ENCODE measurements at regions not wholly inside any gene's neighbourhood (a gene's known extent, or its start where the extent isn't known, plus 50 kb on each side); places are given as distances from the start of the nearest gene placed in this dataset.

DNA sequence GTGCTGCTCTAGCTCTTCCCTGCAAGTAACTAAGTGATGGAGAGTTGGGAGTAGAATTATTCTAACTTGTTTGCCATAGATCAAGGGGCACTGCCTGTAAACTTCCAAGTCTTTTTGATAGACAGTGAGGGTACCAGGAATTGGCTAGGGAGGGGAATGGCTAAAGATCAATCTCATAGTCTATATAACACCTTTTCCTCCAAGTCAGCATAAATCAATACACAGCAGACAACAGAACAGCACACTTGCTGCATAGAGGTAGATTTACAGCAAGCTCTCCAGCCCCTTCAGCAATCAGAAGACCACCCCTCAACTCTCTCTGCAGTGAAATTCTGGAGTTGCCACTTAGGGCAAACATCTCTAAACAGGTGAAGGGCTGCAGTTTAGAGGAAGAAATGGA lies 643.5 kb upstream of the KLF4 start:
- DNase-seq, result no peak

- peak; percentile 26 for DNase-seq
Measured at GRCh38 chr9:108130905-108131304, 641.3 kb upstream of the KLF4 start.

GRCh38 chr9:108125625-108126024 lies 636.1 kb upstream of the KLF4 start:
- DNase-seq, result no peak

DNA sequence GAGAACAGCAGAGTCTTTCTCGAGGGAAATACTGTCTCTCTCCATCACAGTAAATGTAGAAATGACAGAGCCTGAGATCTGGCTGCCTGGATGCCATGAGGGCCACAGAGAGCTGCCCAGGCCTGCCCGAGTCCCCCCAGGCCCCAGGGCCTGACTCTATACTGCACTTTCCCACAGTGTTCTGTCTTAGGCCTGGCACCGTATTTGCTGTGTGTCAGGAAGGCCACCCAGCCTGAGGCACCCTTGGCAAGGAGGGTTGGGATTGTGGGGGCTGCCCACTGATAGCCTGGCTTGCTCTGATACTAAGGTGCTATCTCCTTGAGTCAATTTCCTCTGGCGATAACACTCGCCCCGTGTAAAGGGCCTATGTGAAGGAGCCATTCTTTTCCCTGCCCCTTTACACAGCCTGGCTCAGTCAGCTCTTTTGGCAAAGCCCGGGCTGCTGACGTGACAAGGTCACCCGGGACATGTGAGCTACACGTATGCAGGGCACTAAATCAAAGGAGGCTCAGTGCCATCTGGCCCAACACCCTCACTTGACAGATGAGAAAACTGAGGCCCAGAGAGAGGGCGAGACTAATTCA lies 630.1 kb upstream of the KLF4 start:
- no peak for DNase-seq

DNA sequence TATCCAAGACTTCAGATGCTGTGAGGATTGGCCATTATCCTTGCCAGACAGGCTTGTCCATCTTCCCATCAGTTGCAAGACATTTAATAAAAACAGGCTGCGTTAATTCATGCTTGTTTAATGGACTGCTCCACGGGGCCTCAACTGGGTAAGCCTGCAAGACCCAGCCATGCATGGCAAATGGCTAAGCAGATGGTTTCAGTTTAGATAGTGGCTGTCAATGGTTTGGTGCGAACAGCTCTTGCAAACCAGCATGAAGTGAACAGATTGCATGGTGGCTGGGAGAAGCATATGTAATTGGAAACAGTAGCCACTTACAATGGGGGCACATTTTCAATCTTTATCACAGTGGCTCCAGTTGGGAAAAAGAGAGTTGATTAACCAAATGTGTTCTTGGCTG lies 628.2 kb upstream of the KLF4 start:
- no peak for DNase-seq

GRCh38 chr9:108117306-108117705 lies 627.7 kb upstream of the KLF4 start:
- DNase-seq, result no peak

GRCh38 chr9:108113596-108113995 lies 624.0 kb upstream of the KLF4 start:
- no peak for DNase-seq

- DNase-seq, result no peak
Measured at GRCh38 chr9:108109927-108110690, 620.5 kb upstream of the KLF4 start.

GRCh38 chr9:108108852-108109448 lies 619.4 kb upstream of the KLF4 start:
- no peak for DNase-seq

- DNase-seq, result no peak
Measured at GRCh38 chr9:108108280-108108851, 618.8 kb upstream of the KLF4 start.

DNA sequence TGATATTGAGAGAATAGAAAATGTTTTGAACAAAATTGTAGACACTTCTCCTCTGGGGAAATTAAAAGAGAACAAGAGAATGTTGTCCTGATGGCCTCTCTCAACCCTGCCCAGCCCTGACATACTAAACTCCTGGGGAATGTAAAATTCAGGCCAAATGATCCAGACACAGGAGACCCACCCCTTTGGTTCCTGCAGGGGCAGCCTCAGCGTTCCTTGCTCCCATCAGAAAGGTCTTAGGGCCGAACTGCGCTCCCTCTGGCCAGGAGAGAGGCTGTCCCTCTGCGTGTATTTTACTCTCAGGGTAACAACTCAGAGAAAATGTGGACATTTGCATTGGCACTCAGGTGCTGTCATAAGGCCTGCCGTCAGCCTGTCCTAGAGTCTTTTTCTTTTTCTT lies 616.3 kb upstream of the KLF4 start:
- DNase-seq, result no peak

GRCh38 chr9:108104991-108105390 lies 615.4 kb upstream of the KLF4 start:
- no peak for DNase-seq

- no peak for DNase-seq
Measured at GRCh38 chr9:108103046-108103693, 613.6 kb upstream of the KLF4 start.

DNA sequence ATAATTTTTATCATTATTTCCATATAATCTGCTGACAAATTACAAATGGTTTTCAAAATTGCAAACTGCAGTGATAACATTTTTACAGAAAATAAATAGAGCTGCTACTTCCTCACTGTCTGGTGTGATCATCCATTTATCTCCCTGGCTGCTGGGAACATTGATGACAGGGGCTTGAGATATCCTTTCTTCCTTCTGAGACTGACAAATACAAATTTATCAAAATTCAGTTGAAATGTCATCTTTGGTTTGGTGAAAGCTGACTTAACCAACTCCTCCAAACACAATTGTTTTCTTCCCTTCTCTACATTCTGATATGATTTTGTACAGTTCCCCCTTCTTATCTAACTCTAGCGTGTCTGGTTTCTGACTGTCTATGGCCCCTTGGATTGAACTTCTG lies 611.8 kb upstream of the KLF4 start:
- no peak for DNase-seq

- no peak for DNase-seq
Measured at GRCh38 chr9:108100571-108100970, 611.0 kb upstream of the KLF4 start.

GRCh38 chr9:108099854-108100253 lies 610.3 kb upstream of the KLF4 start:
- no peak for DNase-seq

GRCh38 chr9:108095496-108095895 lies 605.9 kb upstream of the KLF4 start:
- no peak for DNase-seq

GRCh38 chr9:108094676-108094993 lies 605.1 kb upstream of the KLF4 start:
- DNase-seq, result no peak

DNA sequence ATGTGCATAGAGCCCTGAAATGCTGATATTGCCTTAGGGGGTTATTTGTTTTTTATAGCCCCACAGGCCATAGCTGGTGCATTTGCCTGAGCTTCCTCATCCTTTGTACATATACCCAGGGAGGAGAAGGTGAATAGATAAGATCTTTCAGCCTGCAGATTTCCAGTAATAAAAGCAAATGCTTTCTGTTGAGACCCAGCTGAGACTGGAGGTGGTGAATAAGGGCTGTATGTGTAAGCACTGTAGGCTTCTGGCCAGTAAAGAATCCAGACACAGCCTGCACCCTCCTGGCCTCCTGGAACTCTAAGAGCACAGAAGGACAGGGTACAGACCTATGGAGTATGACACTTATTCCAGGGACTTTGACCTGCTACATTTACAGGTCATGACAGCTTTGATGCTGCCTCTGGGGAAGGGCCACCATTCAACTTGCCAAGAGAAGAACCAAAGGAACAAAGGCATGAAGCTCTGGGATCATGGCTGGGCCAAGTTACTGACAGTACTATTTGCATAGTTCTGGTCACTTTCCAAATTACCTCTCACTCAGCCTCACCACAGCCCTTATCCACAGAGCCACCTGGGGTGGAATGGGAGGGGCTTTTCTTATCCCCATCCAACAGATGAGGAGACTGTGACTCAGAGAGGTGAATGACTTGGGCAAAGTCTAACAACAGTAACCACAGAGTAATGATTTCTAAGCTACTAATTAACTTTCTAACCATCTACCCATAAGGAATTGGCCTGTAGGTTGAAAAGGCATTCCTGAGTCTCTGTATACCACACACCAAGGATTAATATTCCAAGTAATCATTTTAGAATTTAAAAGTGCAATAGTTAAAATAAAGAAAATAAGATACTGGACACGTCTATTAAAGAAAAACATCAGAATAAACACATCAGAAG lies 604.5 kb upstream of the KLF4 start:
- DNase-seq, result no peak

GRCh38 chr9:108088916-108089315 lies 599.3 kb upstream of the KLF4 start:
- no peak for DNase-seq

DNA sequence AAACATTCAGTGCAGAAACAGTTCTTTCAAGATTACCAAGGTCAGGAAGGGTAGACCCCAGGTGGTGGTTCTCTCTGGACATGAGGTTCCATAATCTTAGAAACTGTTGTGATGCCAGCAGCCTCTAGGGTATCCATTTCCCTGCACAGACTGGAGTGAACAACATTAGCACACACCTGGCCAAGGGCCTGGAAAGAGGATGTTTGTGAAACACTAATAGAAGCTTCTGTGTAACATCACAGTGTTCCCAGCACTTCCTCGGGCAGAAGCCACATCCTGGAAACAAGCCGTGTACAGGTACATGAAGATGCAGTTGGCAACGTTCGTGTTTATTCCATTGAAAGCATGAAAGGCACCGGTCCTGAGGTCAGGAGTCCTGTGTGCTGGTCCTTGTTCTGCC lies 598.2 kb upstream of the KLF4 start:
- no peak for DNase-seq

GRCh38 chr9:108086624-108087023 lies 597.1 kb upstream of the KLF4 start:
- no peak for DNase-seq

- no peak for DNase-seq
Measured at GRCh38 chr9:108085294-108085693, 595.7 kb upstream of the KLF4 start.

Measured in NCI-H1092 (cell line).